ENCODE measurements at regions not wholly inside any gene's neighbourhood (a gene's known extent, or its start where the extent isn't known, plus 50 kb on each side); places are given as distances from the start of the nearest gene placed in this dataset.

GRCh38 chr15:79700951-79701480 is 195.8 kb downstream of the MTHFS start:
- Histone ChIP-seq H3K36me3 (ENCODE audit: insufficient read depth, low read length) (no peaks in the 10 kb centered on the region), H3K4me3 (no peak overlapping the region), H3K9me3 (ENCODE audit: low read depth, low read length) (no peaks in the 10 kb centered on the region), H3K9ac (ENCODE audit: insufficient read length) (no peak overlapping the region), H3K27ac (no peak overlapping the region)
- TF ChIP-seq POLR2AphosphoS5 (IDR thresholded peaks at IDR 0.05; ENCODE audit: borderline replicate concordance, low read depth, low read length) (no peak), EZH2 (IDR thresholded peaks at IDR 0.05) (no peak), FOXP2 (optimal IDR thresholded peaks at IDR 0.05; ENCODE audit: control extremely low read depth, extremely low read length, insufficient read depth) (no peak)
- DNase-seq (ENCODE audit: low read depth, low spot score): no peak

GRCh38 chr15:79702621-79703020 is 194.2 kb downstream of the MTHFS start:
- H3K4me3 ChIP-seq: no peak overlapping the region
- no peaks in the 10 kb centered on the region for H3K36me3 ChIP-seq (ENCODE audit: insufficient read depth, low read length)
- no peak for DNase-seq (ENCODE audit: low read depth, low spot score)
- H3K9me3 ChIP-seq (ENCODE audit: low read depth, low read length): no peaks in the 10 kb centered on the region
- no peak overlapping the region for H3K9ac ChIP-seq (ENCODE audit: insufficient read length)
- H3K27ac ChIP-seq: no peak overlapping the region
- TF ChIP-seq POLR2AphosphoS5 (IDR thresholded peaks at IDR 0.05; ENCODE audit: borderline replicate concordance, low read depth, low read length): no peak
- TF ChIP-seq FOXP2 (optimal IDR thresholded peaks at IDR 0.05; ENCODE audit: control extremely low read depth, extremely low read length, insufficient read depth): no peak
- no peak for TF ChIP-seq EZH2 (IDR thresholded peaks at IDR 0.05)

GRCh38 chr15:79721256-79721655 is 175.6 kb downstream of the MTHFS start:
- Histone ChIP-seq H3K27ac (no peak overlapping the region), H3K9ac (ENCODE audit: insufficient read length) (no peak overlapping the region), H3K9me3 (ENCODE audit: low read depth, low read length) (no peaks in the 10 kb centered on the region), H3K36me3 (ENCODE audit: insufficient read depth, low read length) (no peaks in the 10 kb centered on the region), H3K4me3 (no peak overlapping the region)
- no peak for TF ChIP-seq FOXP2 (optimal IDR thresholded peaks at IDR 0.05; ENCODE audit: control extremely low read depth, extremely low read length, insufficient read depth)
- no peak for TF ChIP-seq POLR2AphosphoS5 (IDR thresholded peaks at IDR 0.05; ENCODE audit: borderline replicate concordance, low read depth, low read length)
- TF ChIP-seq EZH2 (IDR thresholded peaks at IDR 0.05): no peak
- DNase-seq (ENCODE audit: low read depth, low spot score): no peak

GRCh38 chr15:79724312-79724711 is 172.5 kb downstream of the MTHFS start:
- Histone ChIP-seq H3K9ac (ENCODE audit: insufficient read length) (no peak overlapping the region), H3K27ac (no peak overlapping the region), H3K4me3 (no peak overlapping the region), H3K9me3 (ENCODE audit: low read depth, low read length) (no peaks in the 10 kb centered on the region), H3K36me3 (ENCODE audit: insufficient read depth, low read length) (no peaks in the 10 kb centered on the region)
- TF ChIP-seq POLR2AphosphoS5 (IDR thresholded peaks at IDR 0.05; ENCODE audit: borderline replicate concordance, low read depth, low read length) (no peak), FOXP2 (optimal IDR thresholded peaks at IDR 0.05; ENCODE audit: control extremely low read depth, extremely low read length, insufficient read depth) (no peak), EZH2 (IDR thresholded peaks at IDR 0.05) (no peak)
- DNase-seq (ENCODE audit: low read depth, low spot score): no peak

- TF ChIP-seq EZH2 (IDR thresholded peaks at IDR 0.05): no peak
- TF ChIP-seq POLR2AphosphoS5 (IDR thresholded peaks at IDR 0.05; ENCODE audit: borderline replicate concordance, low read depth, low read length): no peak
- TF ChIP-seq FOXP2 (optimal IDR thresholded peaks at IDR 0.05; ENCODE audit: control extremely low read depth, extremely low read length, insufficient read depth): no peak
- H3K9ac ChIP-seq (ENCODE audit: insufficient read length): no peak overlapping the region
- H3K36me3 ChIP-seq (ENCODE audit: insufficient read depth, low read length): no peaks in the 10 kb centered on the region
- no peak overlapping the region for H3K27ac ChIP-seq
- H3K9me3 ChIP-seq (ENCODE audit: low read depth, low read length): no peaks in the 10 kb centered on the region
- no peak for DNase-seq (ENCODE audit: low read depth, low spot score)
- no peak overlapping the region for H3K4me3 ChIP-seq
Measured at GRCh38 chr15:79724804-79725203, 172.0 kb downstream of the MTHFS start.

GRCh38 chr15:79728867-79729266 is 167.9 kb downstream of the MTHFS start:
- TF ChIP-seq FOXP2 (optimal IDR thresholded peaks at IDR 0.05; ENCODE audit: control extremely low read depth, extremely low read length, insufficient read depth): no peak
- no peak for TF ChIP-seq EZH2 (IDR thresholded peaks at IDR 0.05)
- no peak for TF ChIP-seq POLR2AphosphoS5 (IDR thresholded peaks at IDR 0.05; ENCODE audit: borderline replicate concordance, low read depth, low read length)

GRCh38 chr15:79736435-79737000 is 160.3 kb downstream of the MTHFS start:
- DNase-seq (ENCODE audit: low read depth, low spot score): no peak
- no peak overlapping the region for H3K27ac ChIP-seq

More at GRCh38 chr15:79728867-79729266, 167.9 kb downstream of the MTHFS start:
- Histone ChIP-seq H3K36me3 (ENCODE audit: insufficient read depth, low read length) (no peaks in the 10 kb centered on the region), H3K4me3 (no peak overlapping the region), H3K9ac (ENCODE audit: insufficient read length) (no peak overlapping the region), H3K27ac (no peak overlapping the region), H3K9me3 (ENCODE audit: low read depth, low read length) (no peaks in the 10 kb centered on the region)
- DNase-seq (ENCODE audit: low read depth, low spot score): no peak

GRCh38 chr15:79738143-79738542 is 158.7 kb downstream of the MTHFS start:
- H3K9me3 ChIP-seq (ENCODE audit: low read depth, low read length): no peaks in the 10 kb centered on the region

More at GRCh38 chr15:79736435-79737000, 160.3 kb downstream of the MTHFS start:
- H3K4me3 ChIP-seq: no peak overlapping the region
- no peaks in the 10 kb centered on the region for H3K9me3 ChIP-seq (ENCODE audit: low read depth, low read length)
- H3K36me3 ChIP-seq (ENCODE audit: insufficient read depth, low read length): no peaks in the 10 kb centered on the region
- TF ChIP-seq EZH2 (IDR thresholded peaks at IDR 0.05) (no peak), FOXP2 (optimal IDR thresholded peaks at IDR 0.05; ENCODE audit: control extremely low read depth, extremely low read length, insufficient read depth) (no peak), POLR2AphosphoS5 (IDR thresholded peaks at IDR 0.05; ENCODE audit: borderline replicate concordance, low read depth, low read length) (no peak)
- H3K9ac ChIP-seq (ENCODE audit: insufficient read length): no peak overlapping the region

More at GRCh38 chr15:79738143-79738542, 158.7 kb downstream of the MTHFS start:
- no peak for DNase-seq (ENCODE audit: low read depth, low spot score)
- no peak for TF ChIP-seq EZH2 (IDR thresholded peaks at IDR 0.05)
- no peak for TF ChIP-seq POLR2AphosphoS5 (IDR thresholded peaks at IDR 0.05; ENCODE audit: borderline replicate concordance, low read depth, low read length)
- no peak for TF ChIP-seq FOXP2 (optimal IDR thresholded peaks at IDR 0.05; ENCODE audit: control extremely low read depth, extremely low read length, insufficient read depth)
- no peak overlapping the region for H3K9ac ChIP-seq (ENCODE audit: insufficient read length)
- no peaks in the 10 kb centered on the region for H3K36me3 ChIP-seq (ENCODE audit: insufficient read depth, low read length)
- no peak overlapping the region for H3K27ac ChIP-seq
- H3K4me3 ChIP-seq: no peak overlapping the region

Measured in SK-N-MC (cell line).